Type B pancreatic cell (in vitro differentiated cells): ENCODE measurements at regions not wholly inside any gene's neighbourhood (a gene's known extent, or its start where the extent isn't known, plus 50 kb on each side); places are given as distances from the start of the nearest gene placed in this dataset.

ENCODE experiments used
- DNase-seq: peaks from one replicate; pipeline ENCODE4 v3.0.0; 2021; ENCODE audit warnings: mixed read lengths; ENCODE audit not compliant: unreplicated experiment; ENCODE audit errors: extremely low spot score
- H3K27ac Mint-ChIP-seq: 2 replicates; pipeline ENCODE4 v1.8.0; 2021; ENCODE audit warnings: mild to moderate bottlenecking, mixed read lengths
- H3K27me3 Mint-ChIP-seq: 2 replicates; pipeline ENCODE4 v1.8.0; 2021; ENCODE audit warnings: mixed read lengths
- H3K36me3 Mint-ChIP-seq: 2 replicates; pipeline ENCODE4 v1.8.0; 2021; ENCODE audit warnings: mixed read lengths
- H3K4me1 Mint-ChIP-seq: one replicate; pipeline ENCODE4 v1.8.0; 2021; ENCODE audit warnings: mixed read lengths; ENCODE audit not compliant: unreplicated experiment
- H3K4me3 Mint-ChIP-seq: 2 replicates; pipeline ENCODE4 v1.8.0; 2021; ENCODE audit warnings: mild to moderate bottlenecking, mixed read lengths
- H3K9me3 Mint-ChIP-seq: 2 replicates; pipeline ENCODE4 v1.8.0; 2021; ENCODE audit warnings: mixed read lengths
- CTCF ChIP-seq: fragments of 200-600 bp; sonication (generic); conservative IDR thresholded peaks from 2 replicates; pipeline ENCODE4 v1.5.0; 2021; ENCODE audit warnings: antibody characterized with exemption, mild to moderate bottlenecking

- TF ChIP-seq CTCF = no peak
- Mint-ChIP-seq H3K9me3 (no peaks in the 10 kb centered on the region), H3K36me3 (no peaks in the 10 kb centered on the region), H3K4me3 (peak overlapping the region; percentile 10), H3K27ac (no peak overlapping the region), H3K27me3 (no peaks in the 10 kb centered on the region), H3K4me1 (no peaks in the 10 kb centered on the region)
- DNase-seq = no peak
Measured at GRCh38 chr11:28976801-28977145, 868.6 kb downstream of the METTL15 start.

- H3K9me3 Mint-ChIP-seq = no peaks in the 10 kb centered on the region
- H3K27me3 Mint-ChIP-seq = no peaks in the 10 kb centered on the region
- no peak for TF ChIP-seq CTCF
- no peak for DNase-seq
- no peaks in the 10 kb centered on the region for H3K36me3 Mint-ChIP-seq
- peak overlapping the region; percentile 10 for H3K4me3 Mint-ChIP-seq
- no peak overlapping the region for H3K27ac Mint-ChIP-seq
- no peaks in the 10 kb centered on the region for H3K4me1 Mint-ChIP-seq
Measured at GRCh38 chr11:28976012-28976800, 868.0 kb downstream of the METTL15 start.

- Mint-ChIP-seq H3K4me3 (no peak overlapping the region), H3K36me3 (no peaks in the 10 kb centered on the region), H3K4me1 (no peaks in the 10 kb centered on the region), H3K9me3 (no peaks in the 10 kb centered on the region), H3K27ac (no peak overlapping the region), H3K27me3 (no peaks in the 10 kb centered on the region)
- DNase-seq = no peak
- TF ChIP-seq CTCF = no peak
Measured at GRCh38 chr11:28969832-28970231, 861.6 kb downstream of the METTL15 start.

- H3K9me3 Mint-ChIP-seq = no peaks in the 10 kb centered on the region
- no peaks in the 10 kb centered on the region for H3K36me3 Mint-ChIP-seq
- no peak overlapping the region for H3K4me3 Mint-ChIP-seq
- H3K4me1 Mint-ChIP-seq = no peaks in the 10 kb centered on the region
- H3K27ac Mint-ChIP-seq = no peak overlapping the region
- no peaks in the 10 kb centered on the region for H3K27me3 Mint-ChIP-seq
- no peak for DNase-seq
- no peak for TF ChIP-seq CTCF
Measured at GRCh38 chr11:28966951-28967350, 858.8 kb downstream of the METTL15 start.

GRCh38 chr11:28965819-28966218 lies 857.6 kb downstream of the METTL15 start:
- no peaks in the 10 kb centered on the region for H3K27me3 Mint-ChIP-seq
- TF ChIP-seq CTCF = no peak
- H3K36me3 Mint-ChIP-seq = no peaks in the 10 kb centered on the region
- no peaks in the 10 kb centered on the region for H3K9me3 Mint-ChIP-seq
- H3K4me1 Mint-ChIP-seq = no peaks in the 10 kb centered on the region
- H3K27ac Mint-ChIP-seq = no peak overlapping the region
- no peak overlapping the region for H3K4me3 Mint-ChIP-seq
- DNase-seq = no peak
